Testis (tissue), 2 donors: ENCODE measurements at regions not wholly inside any gene's neighbourhood (a gene's known extent, or its start where the extent isn't known, plus 50 kb on each side); places are given as distances from the start of the nearest gene placed in this dataset.

Experiments used
- POLR2A ChIP-seq: fragments of 450-650 bp; IDR thresholded peaks from one replicate; pipeline ENCODE4 v1.6.1; 2017; ENCODE audit warnings: antibody characterized with exemption, mild to moderate bottlenecking, moderate library complexity
- TF ChIP-seq, protein P1 (sequence below), 3 experiments: fragments of 450-650 bp in 2 of 3; fragments of 200-600 bp in 1 of 3; sonication (generic) in 1 of 3; IDR thresholded peaks; one replicate each; pipeline ENCODE4 v1.5.1; 2016 to 2019; ENCODE audit warnings: antibody characterized with exemption in 3 of 3, mild to moderate bottlenecking in 2 of 3, moderate library complexity in 1 of 3

DNA sequence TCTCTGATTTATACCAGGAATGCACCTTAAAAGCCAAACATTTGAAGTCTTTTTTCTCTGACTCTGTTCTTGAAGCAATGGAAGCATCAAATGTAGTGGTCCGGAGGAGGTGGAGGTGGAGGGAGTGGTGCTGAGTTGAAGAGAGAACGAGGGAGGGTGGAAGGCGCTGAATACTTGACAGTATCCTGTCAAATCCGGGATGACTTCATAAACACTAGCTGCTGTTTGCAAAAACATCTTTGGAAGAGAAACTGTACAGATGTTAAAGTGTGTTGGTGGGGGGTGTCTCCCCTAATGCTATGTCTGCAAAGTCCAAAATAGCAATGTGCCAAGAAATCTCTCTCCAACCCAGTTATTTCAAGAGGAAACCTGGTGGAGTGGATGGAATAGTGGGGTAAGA, 328.5 kb upstream of the AUTS2 start:
- TF ChIP-seq POLR2A, result no peak
- TF ChIP-seq, protein P1, sequence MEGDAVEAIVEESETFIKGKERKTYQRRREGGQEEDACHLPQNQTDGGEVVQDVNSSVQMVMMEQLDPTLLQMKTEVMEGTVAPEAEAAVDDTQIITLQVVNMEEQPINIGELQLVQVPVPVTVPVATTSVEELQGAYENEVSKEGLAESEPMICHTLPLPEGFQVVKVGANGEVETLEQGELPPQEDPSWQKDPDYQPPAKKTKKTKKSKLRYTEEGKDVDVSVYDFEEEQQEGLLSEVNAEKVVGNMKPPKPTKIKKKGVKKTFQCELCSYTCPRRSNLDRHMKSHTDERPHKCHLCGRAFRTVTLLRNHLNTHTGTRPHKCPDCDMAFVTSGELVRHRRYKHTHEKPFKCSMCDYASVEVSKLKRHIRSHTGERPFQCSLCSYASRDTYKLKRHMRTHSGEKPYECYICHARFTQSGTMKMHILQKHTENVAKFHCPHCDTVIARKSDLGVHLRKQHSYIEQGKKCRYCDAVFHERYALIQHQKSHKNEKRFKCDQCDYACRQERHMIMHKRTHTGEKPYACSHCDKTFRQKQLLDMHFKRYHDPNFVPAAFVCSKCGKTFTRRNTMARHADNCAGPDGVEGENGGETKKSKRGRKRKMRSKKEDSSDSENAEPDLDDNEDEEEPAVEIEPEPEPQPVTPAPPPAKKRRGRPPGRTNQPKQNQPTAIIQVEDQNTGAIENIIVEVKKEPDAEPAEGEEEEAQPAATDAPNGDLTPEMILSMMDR (IDR thresholded peaks at IDR 0.05), result no peak
